Osteoblast (primary cell): ENCODE measurements at regions not wholly inside any gene's neighbourhood (a gene's known extent, or its start where the extent isn't known, plus 50 kb on each side); places are given as distances from the start of the nearest gene placed in this dataset.
"Not testable (repeated sequence)": the region's sequence is repeated elsewhere in the genome, so short reads cannot be mapped to it uniquely, and the experiment has no call there.

Experiments used
- DNase-seq: peaks from one replicate; pipeline ENCODE4 v3.0.0; 2011; ENCODE audit warnings: low spot score, mixed read lengths; ENCODE audit not compliant: insufficient read length; ENCODE audit errors: missing footprints
- H2AFZ ChIP-seq: 2 replicates; pipeline ENCODE4 v1.6.0; 2011; ENCODE audit warnings: mild to moderate bottlenecking, low read length
- H3K27ac ChIP-seq: 2 replicates; pipeline ENCODE4 v1.5.1; 2011; ENCODE audit warnings: mild to moderate bottlenecking, low read depth, low read length, moderate library complexity
- H3K27me3 ChIP-seq: 2 replicates; pipeline ENCODE4 v1.6.0; 2012; ENCODE audit warnings: mild to moderate bottlenecking, control low read depth, inconsistent platforms, low read length, moderate library complexity; ENCODE audit not compliant: insufficient read depth
- H3K36me3 ChIP-seq: 2 replicates; pipeline ENCODE4 v1.5.1; 2011; ENCODE audit warnings: mild to moderate bottlenecking, low read length, control low read depth, moderate library complexity; ENCODE audit not compliant: insufficient read depth
- H3K4me1 ChIP-seq: 2 replicates; pipeline ENCODE4 v1.5.1; 2011; ENCODE audit warnings: mild to moderate bottlenecking, low read length, control low read depth, moderate library complexity; ENCODE audit not compliant: insufficient read depth
- H3K4me2 ChIP-seq: 2 replicates; pipeline ENCODE4 v1.6.0; 2011; ENCODE audit warnings: mild to moderate bottlenecking, low read length; ENCODE audit not compliant: insufficient read depth
- H3K4me3 ChIP-seq: fragments of 200-600 bp; sonication (generic); 3 replicates; pipeline ENCODE4 v1.5.1; 2012; ENCODE audit warnings: mild to moderate bottlenecking, low read length, inconsistent platforms; ENCODE audit not compliant: insufficient read depth
- H3K79me2 ChIP-seq: 2 replicates; pipeline ENCODE4 v1.6.0; 2012; ENCODE audit warnings: mild to moderate bottlenecking, low read length, control low read depth, inconsistent platforms; ENCODE audit not compliant: insufficient read depth
- H3K9me3 ChIP-seq: 2 replicates; pipeline ENCODE4 v1.5.1; 2011; ENCODE audit warnings: low read depth, low read length, control low read depth
- H4K20me1 ChIP-seq: 2 replicates; pipeline ENCODE4 v1.6.0; 2012; ENCODE audit warnings: mild to moderate bottlenecking, low read length, control low read depth; ENCODE audit not compliant: insufficient read depth
- CTCF ChIP-seq: IDR thresholded peaks from 2 replicates; pipeline ENCODE4 v1.5.1; 2011; ENCODE audit warnings: mild to moderate bottlenecking, low read depth, low read length, moderate library complexity; ENCODE audit errors: extremely low read depth

DNA sequence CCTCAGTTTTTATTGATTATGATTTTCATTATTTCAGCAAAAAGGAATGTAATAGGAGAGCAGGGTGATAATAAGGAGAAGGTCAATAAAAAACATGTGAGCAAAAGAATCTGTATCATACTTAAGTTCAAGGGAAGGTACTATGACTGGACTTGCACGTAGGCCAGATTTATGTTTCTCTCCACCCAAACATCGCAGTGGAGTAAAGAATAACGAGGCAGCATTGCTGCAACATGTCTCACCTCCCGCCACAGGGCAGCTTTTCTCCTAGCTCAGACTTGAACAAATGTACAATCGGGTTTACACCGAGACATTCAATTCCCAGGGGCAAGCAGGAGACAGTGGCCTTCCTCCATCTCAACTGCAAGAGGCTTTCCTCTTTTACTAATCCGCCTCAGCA is 155.7 kb upstream of the ALDH3B2 start:
- H3K27me3 ChIP-seq, H3K4me1 ChIP-seq, H3K36me3 ChIP-seq, H3K4me3 ChIP-seq, H3K9me3 ChIP-seq, H3K27ac ChIP-seq, H3K4me2 ChIP-seq, H3K79me2 ChIP-seq, DNase-seq, H4K20me1 ChIP-seq, H2AFZ ChIP-seq: not testable (repeated sequence)

DNA sequence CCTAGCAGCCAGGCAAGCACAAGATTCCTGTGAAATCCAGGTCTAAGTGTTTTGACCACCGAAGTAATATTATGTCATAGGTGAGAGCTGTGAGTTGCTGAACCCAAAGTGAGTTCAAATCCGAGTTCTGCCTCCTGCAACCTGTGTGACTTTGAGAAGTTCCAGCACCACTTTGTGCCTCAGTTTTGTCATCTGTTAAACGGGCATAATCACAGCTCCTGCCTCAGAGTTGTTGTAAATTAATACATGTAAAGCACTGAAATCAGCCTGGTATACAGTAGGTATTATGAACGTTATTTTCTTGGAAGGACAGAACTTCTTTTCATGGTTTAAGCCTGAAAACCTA is 152.5 kb upstream of the ALDH3B2 start:
- H3K9me3 ChIP-seq, H3K27me3 ChIP-seq, H3K4me1 ChIP-seq, H3K4me2 ChIP-seq, H3K4me3 ChIP-seq, H4K20me1 ChIP-seq, H3K27ac ChIP-seq, H3K36me3 ChIP-seq, DNase-seq, H3K79me2 ChIP-seq, H2AFZ ChIP-seq: not testable (repeated sequence)

DNA sequence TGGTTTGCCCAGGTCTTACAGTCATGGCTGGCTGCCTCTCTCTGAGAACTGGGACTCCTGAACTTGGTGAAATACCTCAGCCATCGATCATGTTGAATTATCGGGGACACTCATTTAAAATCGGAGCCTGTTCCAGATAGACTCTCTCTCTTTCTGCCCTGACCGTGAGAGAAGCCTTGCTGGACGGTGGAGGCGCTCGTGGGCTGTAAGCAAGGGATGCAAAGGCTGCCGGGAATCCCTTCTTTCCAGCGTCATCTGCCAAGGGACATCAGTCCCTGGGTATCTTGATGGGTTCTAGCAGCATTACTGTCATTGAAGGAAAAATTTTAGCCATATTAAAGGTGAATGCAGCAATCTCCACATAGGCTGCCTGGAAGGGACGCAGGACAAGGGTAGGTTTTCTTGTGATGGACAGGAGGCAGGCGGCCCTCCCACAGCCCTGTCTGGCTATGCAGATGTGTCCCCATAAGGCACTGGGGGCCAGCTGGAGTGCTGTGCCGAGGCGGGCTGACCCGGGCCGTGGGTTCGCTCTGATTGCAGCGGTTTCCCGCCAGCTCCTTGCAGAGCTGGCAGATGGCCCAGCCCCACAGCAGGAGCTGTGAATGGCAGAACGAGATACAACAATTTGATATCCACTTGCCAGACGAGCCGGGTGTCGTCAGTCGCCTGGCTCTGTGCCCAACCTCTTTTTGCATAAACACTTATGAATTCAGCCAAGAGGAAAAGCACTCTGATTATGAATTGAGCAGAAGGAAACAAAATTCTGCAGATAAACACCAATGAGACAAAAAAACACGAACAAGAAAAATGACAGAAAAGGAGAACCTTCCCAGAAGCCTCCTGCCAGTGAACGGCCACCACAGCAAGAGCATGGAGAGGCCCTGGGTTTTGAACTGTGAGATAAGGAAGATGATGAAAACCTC is 151.9 kb upstream of the ALDH3B2 start:
- H3K4me2 ChIP-seq, H3K27ac ChIP-seq, H3K9me3 ChIP-seq, H3K36me3 ChIP-seq, H3K4me3 ChIP-seq, H4K20me1 ChIP-seq, DNase-seq, H2AFZ ChIP-seq, H3K79me2 ChIP-seq, H3K27me3 ChIP-seq, H3K4me1 ChIP-seq: not testable (repeated sequence)

DNA sequence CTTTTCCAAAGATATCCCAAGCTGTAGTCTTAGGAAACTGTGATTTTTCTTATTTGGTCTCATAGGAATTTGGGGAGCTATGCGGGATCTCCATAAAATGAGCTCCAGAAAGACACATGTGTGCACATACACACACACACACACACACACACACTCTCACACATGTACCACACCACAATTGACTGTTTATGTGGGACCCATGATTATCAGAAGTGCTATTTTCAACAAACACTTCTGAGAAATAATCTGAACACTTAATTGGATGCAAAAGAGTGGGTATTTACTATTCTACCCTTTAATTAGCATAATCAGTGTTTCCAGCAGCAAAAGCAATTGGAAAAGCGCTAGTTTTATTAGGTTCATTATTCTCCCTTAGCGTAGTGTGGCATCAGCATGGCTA is 150.4 kb upstream of the ALDH3B2 start:
- not testable (repeated sequence) for H3K4me3 ChIP-seq, H4K20me1 ChIP-seq, H2AFZ ChIP-seq, H3K27me3 ChIP-seq, H3K4me2 ChIP-seq, H3K4me1 ChIP-seq, H3K36me3 ChIP-seq, H3K9me3 ChIP-seq, DNase-seq, H3K27ac ChIP-seq, H3K79me2 ChIP-seq

DNA sequence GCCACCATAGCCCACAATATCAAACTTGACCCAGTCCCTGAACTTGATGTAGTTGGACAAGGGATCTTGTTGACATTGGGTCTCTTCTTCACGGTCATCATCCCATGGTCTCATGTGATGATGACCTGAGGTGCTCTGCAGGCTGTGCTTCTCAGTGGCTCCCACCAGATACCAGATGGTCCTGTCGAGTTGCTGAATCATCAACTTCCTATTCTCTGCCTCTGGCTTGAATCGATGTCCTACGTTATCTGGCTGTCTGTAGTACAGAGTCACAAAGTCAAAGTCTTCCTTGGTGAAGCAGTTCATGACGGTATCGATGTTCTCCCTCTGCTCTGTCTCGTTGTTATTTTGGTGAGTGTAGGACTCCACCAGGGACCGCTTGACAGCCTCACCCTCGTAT is 145.7 kb upstream of the ALDH3B2 start:
- no peak overlapping the region for H3K4me2 ChIP-seq
- DNase-seq: no peak
- no peaks in the 10 kb centered on the region for H4K20me1 ChIP-seq
- no peaks in the 10 kb centered on the region for H3K79me2 ChIP-seq
- no peaks in the 10 kb centered on the region for H3K9me3 ChIP-seq
- no peaks in the 10 kb centered on the region for H3K36me3 ChIP-seq
- H3K27me3 ChIP-seq: no peaks in the 10 kb centered on the region
- no peaks in the 10 kb centered on the region for H3K4me1 ChIP-seq
- H3K4me3 ChIP-seq: no peak overlapping the region
- no peak overlapping the region for H3K27ac ChIP-seq
- no peak for TF ChIP-seq CTCF
- no peak overlapping the region for H2AFZ ChIP-seq

- not testable (repeated sequence) for H3K4me1 ChIP-seq, H3K4me3 ChIP-seq, H3K79me2 ChIP-seq, H3K9me3 ChIP-seq, H3K27ac ChIP-seq, H3K27me3 ChIP-seq, DNase-seq, H3K4me2 ChIP-seq, H4K20me1 ChIP-seq, H2AFZ ChIP-seq, H3K36me3 ChIP-seq
Observed at GRCh38 chr11:67817558-67817957, 143.1 kb upstream of the ALDH3B2 start.

DNA sequence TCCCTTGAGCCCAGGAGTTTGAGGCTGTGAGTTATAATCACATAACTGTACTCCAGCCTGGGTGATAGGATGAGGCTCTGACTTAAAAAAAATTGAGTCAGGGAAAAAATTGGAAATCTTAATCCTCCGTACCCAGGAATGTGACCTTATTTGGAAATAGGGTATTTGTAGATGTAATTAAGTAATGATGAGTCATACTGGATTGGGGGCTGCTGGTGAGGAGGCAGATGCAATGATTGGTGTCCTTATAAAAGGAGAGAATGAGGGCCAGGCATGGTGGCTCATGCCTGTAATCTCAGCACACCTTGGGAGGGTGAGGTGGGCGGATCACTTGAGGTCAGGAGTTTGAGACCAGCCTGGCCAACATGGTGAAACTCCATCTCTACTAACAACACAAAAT is 134.9 kb upstream of the ALDH3B2 start:
- DNase-seq, H3K4me2 ChIP-seq, H3K4me1 ChIP-seq, H3K4me3 ChIP-seq, H4K20me1 ChIP-seq, H2AFZ ChIP-seq, H3K79me2 ChIP-seq, H3K9me3 ChIP-seq, H3K36me3 ChIP-seq, H3K27me3 ChIP-seq, H3K27ac ChIP-seq: not testable (repeated sequence)

- H3K4me3 ChIP-seq, H4K20me1 ChIP-seq: not testable (repeated sequence)
Observed at GRCh38 chr11:67807896-67808295, 133.5 kb upstream of the ALDH3B2 start.

More at GRCh38 chr11:67807896-67808295, 133.5 kb upstream of the ALDH3B2 start:
- not testable (repeated sequence) for H3K27me3 ChIP-seq, H3K79me2 ChIP-seq, H3K27ac ChIP-seq, H3K4me1 ChIP-seq, DNase-seq, H3K36me3 ChIP-seq, H3K9me3 ChIP-seq, H2AFZ ChIP-seq, H3K4me2 ChIP-seq
